Renal cortex interstitium (tissue), 11 donors: ENCODE measurements at regions not wholly inside any gene's neighbourhood (a gene's known extent, or its start where the extent isn't known, plus 50 kb on each side); places are given as distances from the start of the nearest gene placed in this dataset.
"Not testable (repeated sequence)": the region's sequence is repeated elsewhere in the genome, so short reads cannot be mapped to it uniquely, and the experiment has no call there.

ENCODE experiments used
- DNase-seq, 11 donors: peaks; one replicate each; pipeline ENCODE4 v3.0.0-alpha.2; 2013; ENCODE audit warnings: low read depth in 9 of 11, low spot score in 4 of 11; ENCODE audit errors: extremely low read depth in 1 of 11

GRCh38 chr5:57900381-57900944 lies 417.9 kb upstream of the ACTBL2 start:
- DNase-seq = peak in 2 of 11 donors; percentile 20 to 38

GRCh38 chr5:57896576-57896975 lies 414.0 kb upstream of the ACTBL2 start:
- DNase-seq = no peak

GRCh38 chr5:57895766-57896165 lies 413.2 kb upstream of the ACTBL2 start:
- DNase-seq = no peak

- no peak for DNase-seq
Observed at GRCh38 chr5:57893926-57894325, 411.3 kb upstream of the ACTBL2 start.

GRCh38 chr5:57891443-57891842 lies 408.8 kb upstream of the ACTBL2 start:
- no peak for DNase-seq

- DNase-seq = no peak
Observed at GRCh38 chr5:57889558-57889957, 406.9 kb upstream of the ACTBL2 start.

GRCh38 chr5:57887851-57888621 lies 405.4 kb upstream of the ACTBL2 start:
- peak in 8 of 11 donors; percentile 17 to 59 (median 36) for DNase-seq

- DNase-seq = no peak
Observed at GRCh38 chr5:57884346-57885102, 401.9 kb upstream of the ACTBL2 start.

- DNase-seq = no peak
Observed at GRCh38 chr5:57880216-57880615, 397.6 kb upstream of the ACTBL2 start.

- no peak for DNase-seq
Observed at GRCh38 chr5:57878301-57878722, 395.7 kb upstream of the ACTBL2 start.

- DNase-seq = no peak
Observed at GRCh38 chr5:57871496-57871895, 388.9 kb upstream of the ACTBL2 start.

GRCh38 chr5:57870267-57870666 lies 387.7 kb upstream of the ACTBL2 start:
- not testable (repeated sequence) for DNase-seq

GRCh38 chr5:57863661-57864060 lies 381.1 kb upstream of the ACTBL2 start:
- no peak for DNase-seq

- no peak for DNase-seq
Observed at GRCh38 chr5:57862942-57863341, 380.3 kb upstream of the ACTBL2 start.

GRCh38 chr5:57862471-57862911 lies 379.9 kb upstream of the ACTBL2 start:
- no peak for DNase-seq

- no peak for DNase-seq
Observed at GRCh38 chr5:57859626-57860025, 377.0 kb upstream of the ACTBL2 start.

- DNase-seq = peak in 9 of 11 donors; percentile 22 to 53 (median 40)
Observed at GRCh38 chr5:57858905-57859304, 376.3 kb upstream of the ACTBL2 start.

- DNase-seq = no peak
Observed at GRCh38 chr5:57857696-57858095, 375.1 kb upstream of the ACTBL2 start.

GRCh38 chr5:57855831-57856230 lies 373.2 kb upstream of the ACTBL2 start:
- DNase-seq = no peak
